A549 (cell line): ENCODE measurements at regions not wholly inside any gene's neighbourhood (a gene's known extent, or its start where the extent isn't known, plus 50 kb on each side); places are given as distances from the start of the nearest gene placed in this dataset.

Experiments
- BHLHE40 ChIP-seq: IDR thresholded peaks from 2 replicates; pipeline ENCODE4 v1.6.1; 2012; ENCODE audit warnings: low read depth, low read length, inconsistent platforms
- CBX8 ChIP-seq: fragments of 200-600 bp; sonication (generic); IDR thresholded peaks from 2 replicates; pipeline ENCODE4 v1.6.1; 2016
- CTCF ChIP-seq: fragments of >200 bp; sonication (Bioruptor Twin); formaldehyde crosslinking; IDR thresholded peaks from 3 replicates; pipeline ENCODE4 v1.5.1; 2016
- ELK1 ChIP-seq: fragments of 150-350 bp; IDR thresholded peaks from 2 replicates; pipeline ENCODE4 v1.6.1; 2014; ENCODE audit warnings: low read depth, mild to moderate bottlenecking, low read length
- JUNB ChIP-seq: fragments of >200 bp; sonication (Bioruptor Twin); formaldehyde crosslinking; IDR thresholded peaks from 2 replicates; pipeline ENCODE4 v1.6.1; 2016
- POLR2A ChIP-seq: IDR thresholded peaks from 2 replicates; pipeline ENCODE4 v1.6.1; 2012; ENCODE audit warnings: mild to moderate bottlenecking, low read length
- RCOR1 ChIP-seq: fragments of 150-350 bp; IDR thresholded peaks from 2 replicates; pipeline ENCODE4 v1.6.1; 2014; ENCODE audit warnings: antibody characterized with exemption, low read length, low read depth
- REST ChIP-seq: fragments of 200-600 bp; sonication (generic); IDR thresholded peaks from 2 replicates; pipeline ENCODE4 v1.6.1; 2016; ENCODE audit warnings: antibody characterized with exemption, mild to moderate bottlenecking, moderate library complexity
- RNF2 ChIP-seq: fragments of 200-600 bp; sonication (generic); IDR thresholded peaks from 2 replicates; pipeline ENCODE4 v1.6.1; 2016; ENCODE audit warnings: low read depth, mild to moderate bottlenecking, antibody characterized with exemption, moderate library complexity, borderline replicate concordance
- SREBF2 ChIP-seq: fragments of 450-650 bp; IDR thresholded peaks from 2 replicates; pipeline ENCODE4 v1.6.1; 2014; ENCODE audit warnings: mild to moderate bottlenecking, moderate library complexity
- USF2 ChIP-seq: fragments of 450-650 bp; IDR thresholded peaks from 2 replicates; pipeline ENCODE4 v1.6.1; 2014; ENCODE audit warnings: antibody characterized with exemption
- TF ChIP-seq, protein P1 (sequence below): IDR thresholded peaks from 2 replicates; pipeline ENCODE4 v1.6.1; 2012; ENCODE audit warnings: low read depth, borderline replicate concordance

GRCh38 chr11:42023267-42023666, 563.8 kb upstream of the LRRC4C start:
- TF ChIP-seq CBX8 (no peak), CTCF (no peak), ELK1 (no peak), POLR2A (no peak), USF2 (no peak), SREBF2 (no peak), RNF2 (no peak), BHLHE40 (no peak), RCOR1 (no peak), REST (no peak), JUNB (no peak)
- TF ChIP-seq, protein P1, sequence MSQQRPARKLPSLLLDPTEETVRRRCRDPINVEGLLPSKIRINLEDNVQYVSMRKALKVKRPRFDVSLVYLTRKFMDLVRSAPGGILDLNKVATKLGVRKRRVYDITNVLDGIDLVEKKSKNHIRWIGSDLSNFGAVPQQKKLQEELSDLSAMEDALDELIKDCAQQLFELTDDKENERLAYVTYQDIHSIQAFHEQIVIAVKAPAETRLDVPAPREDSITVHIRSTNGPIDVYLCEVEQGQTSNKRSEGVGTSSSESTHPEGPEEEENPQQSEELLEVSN = no peak
